Panc1 (cell line): ENCODE measurements at regions not wholly inside any gene's neighbourhood (a gene's known extent, or its start where the extent isn't known, plus 50 kb on each side); places are given as distances from the start of the nearest gene placed in this dataset.

ENCODE experiments used
- ATAC-seq: fragments of 200-7000 bp; cut with Tn5 transposase; 2 replicates; pipeline ENCODE4 v1.9.1; 2020; ENCODE audit warnings: mild to moderate bottlenecking, moderate library complexity
- BruUV-seq: library from RNA; stranded (reverse); fragments of 400-500 nt; replicated peaks from 2 replicates; lab custom pipeline; 2021; lab: Mats Ljungman, UMichigan
- CTCF ChIA-PET: fragments of 300-600 bp; sonication (Branson Sonifier 250); formaldehyde crosslinking; loops from one replicate; lab custom pipeline; 2022; ENCODE audit warnings: antibody characterized with exemption; lab: Charles Lee
- POLR2A ChIA-PET: fragments of 300-600 bp; sonication (Branson Sonifier 250); formaldehyde crosslinking; loops from one replicate; lab custom pipeline; 2022; ENCODE audit warnings: antibody characterized with exemption; lab: Charles Lee
- DNase-seq: peaks from one replicate; pipeline ENCODE4 v3.0.0-alpha.2; 2010; ENCODE audit warnings: low read depth, low spot score
- H3K27ac ChIP-seq: 2 replicates; pipeline ENCODE4 v1.5.1; 2011; ENCODE audit warnings: mild to moderate bottlenecking, low read length, inconsistent platforms
- H3K27me3 ChIP-seq: fragments of 200-500 bp; sonication (Bioruptor generic); 2 replicates; pipeline ENCODE4 v1.6.0; 2014; ENCODE audit warnings: low read length, inconsistent platforms; ENCODE audit not compliant: control insufficient read depth, insufficient read depth
- H3K36me3 ChIP-seq: fragments of 200-500 bp; sonication (Bioruptor generic); 2 replicates; pipeline ENCODE4 v1.5.1; 2014; ENCODE audit warnings: inconsistent platforms, mild to moderate bottlenecking, low read length, moderate library complexity; ENCODE audit not compliant: control insufficient read depth, insufficient read depth
- H3K4me1 ChIP-seq: 2 replicates; pipeline ENCODE4 v1.5.1; 2011; ENCODE audit warnings: inconsistent platforms, mild to moderate bottlenecking, low read length, moderate library complexity; ENCODE audit not compliant: control insufficient read depth, insufficient read depth
- H3K4me3 ChIP-seq, 2 experiments: 2 replicates each; pipeline ENCODE4 v1.5.1; 2011 to 2012; ENCODE audit warnings: low read depth in 2 of 2, low read length in 2 of 2, mild to moderate bottlenecking in 2 of 2, inconsistent platforms in 1 of 2, moderate library complexity in 1 of 2
- H3K9me3 ChIP-seq: fragments of 200-500 bp; sonication (Bioruptor generic); 2 replicates; pipeline ENCODE4 v1.5.1; 2014; ENCODE audit warnings: low read depth, mild to moderate bottlenecking, inconsistent platforms, low read length, moderate library complexity; ENCODE audit not compliant: control insufficient read depth, insufficient read depth
- CTCF ChIP-seq: fragments of 450-650 bp; IDR thresholded peaks from 2 replicates; pipeline ENCODE4 v1.5.1; 2017; ENCODE audit warnings: mild to moderate bottlenecking
- POLR2AphosphoS5 ChIP-seq: IDR thresholded peaks from 2 replicates; pipeline ENCODE4 v1.6.1; 2012; ENCODE audit warnings: mild to moderate bottlenecking, low read depth, low read length, moderate library complexity
- REST ChIP-seq, 2 experiments: IDR thresholded peaks; 2 replicates each; pipeline ENCODE4 v1.6.1; 2011 to 2012; ENCODE audit warnings: low read depth in 2 of 2, control low read depth in 1 of 2, low read length in 1 of 2, mild to moderate bottlenecking in 1 of 2, moderate library complexity in 1 of 2; ENCODE audit not compliant: insufficient read depth in 1 of 2
- SIN3A ChIP-seq: IDR thresholded peaks from 2 replicates; pipeline ENCODE4 v1.6.1; 2012; ENCODE audit warnings: low read depth, mild to moderate bottlenecking, low read length, moderate library complexity, borderline replicate concordance; ENCODE audit not compliant: insufficient read depth
- TCF7L2 ChIP-seq: IDR thresholded peaks from 2 replicates; pipeline ENCODE4 v1.6.1; 2011; ENCODE audit warnings: mild to moderate bottlenecking, low read depth, low read length, inconsistent platforms
- in situ Hi-C: cut with HindIII; loops from 2 replicates; pipeline ENCODE4 v1.10.0; 2016; ENCODE audit warnings: low sequenced_read_pairs, low pct_unique_long_range_greater_than_20kb
- intact Hi-C: fragments of 100-400 bp; cut with micrococcal nuclease; formaldehyde crosslinking; loops from one replicate; pipeline ENCODE4 v1.10.0; 2022; ENCODE audit not compliant: unreplicated experiment

- DNase-seq, result no peak
- ATAC-seq, result no peak
- no TSS peak for BruUV-seq
- in situ Hi-C loops (no loop called here), intact Hi-C loops (no loop called here)
- ChIA-PET POLR2A (no interaction called here), CTCF (no interaction called here)
- Histone ChIP-seq H3K27ac (no peak overlapping the region), H3K27me3 (no peaks in the 10 kb centered on the region), H3K9me3 (no peaks in the 10 kb centered on the region; the same call in 1 of the 2 replicates), H3K36me3 (no peaks in the 10 kb centered on the region), H3K4me1 (no peaks in the 10 kb centered on the region), H3K4me3 (no peak overlapping the region)
- no peak for TF ChIP-seq SIN3A
- no peak for TF ChIP-seq POLR2AphosphoS5
- TF ChIP-seq REST (IDR thresholded peaks at IDR 0.05; ENCODE audit: insufficient read depth in 1 of 2, low read depth in 2 of 2, low read length in 1 of 2), result no peak
- no peak for TF ChIP-seq TCF7L2
- TF ChIP-seq CTCF, result no peak
These were observed 1472.6 kb downstream of the UQCRFS1 start for GRCh38 chr19:27740396-27740795.

GRCh38 chr19:27738569-27739193 is 1474.3 kb downstream of the UQCRFS1 start:
- BruUV-seq, result no TSS peak
- Histone ChIP-seq H3K4me1 (no peaks in the 10 kb centered on the region), H3K4me3 (no peak overlapping the region), H3K27ac (no peak overlapping the region), H3K27me3 (no peaks in the 10 kb centered on the region), H3K9me3 (no peaks in the 10 kb centered on the region; the same call in 1 of the 2 replicates), H3K36me3 (no peaks in the 10 kb centered on the region)
- ChIA-PET CTCF (no interaction called here), POLR2A (no interaction called here)
- no peak for ATAC-seq
- no peak for TF ChIP-seq POLR2AphosphoS5
- TF ChIP-seq SIN3A, result no peak
- no peak for TF ChIP-seq CTCF
- TF ChIP-seq TCF7L2, result no peak
- TF ChIP-seq REST (IDR thresholded peaks at IDR 0.05; ENCODE audit: insufficient read depth in 1 of 2, low read depth in 2 of 2, low read length in 1 of 2), result no peak
- DNase-seq, result no peak
- in situ Hi-C loops (no loop called here), intact Hi-C loops (no loop called here)
